ENCODE measurements at regions not wholly inside any gene's neighbourhood (a gene's known extent, or its start where the extent isn't known, plus 50 kb on each side); places are given as distances from the start of the nearest gene placed in this dataset.

DNA sequence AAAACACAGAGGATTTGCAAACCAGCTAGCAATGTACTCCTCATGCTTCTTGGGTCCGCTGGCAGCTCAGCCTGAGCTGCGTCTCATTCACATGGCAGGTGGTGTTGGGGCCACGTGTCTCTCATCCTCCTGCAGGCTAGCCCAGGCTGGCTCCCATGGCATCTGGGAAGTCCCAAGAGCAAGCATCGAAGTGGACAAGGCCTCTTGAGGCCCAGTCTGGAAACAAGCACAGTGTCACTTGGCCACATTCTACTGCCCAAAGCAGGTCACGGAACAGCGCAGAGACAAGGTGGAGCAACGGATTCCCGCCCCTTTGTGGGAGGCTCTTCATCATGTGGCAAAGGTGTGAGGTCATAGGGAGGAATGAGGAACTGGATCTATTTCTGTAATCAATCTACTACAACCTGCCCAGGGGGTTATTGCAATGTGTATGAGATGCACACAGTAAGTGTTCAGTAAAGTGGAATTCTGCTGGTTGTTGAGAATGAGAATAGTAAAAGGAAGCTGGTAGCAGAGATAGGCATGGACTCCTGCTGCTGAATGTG, 128.3 kb downstream of the TPRA1 start:
- TF ChIP-seq FOXK1 (CRISPR knock-in tag; IDR thresholded peaks at IDR 0.05) (no peak), JUN (CRISPR knock-in tag; IDR thresholded peaks at IDR 0.05) (no peak), NR3C1 (CRISPR knock-in tag; conservative IDR thresholded peaks at IDR 0.05; ENCODE audit: low read depth) (no peak), CBFB (CRISPR knock-in tag; IDR thresholded peaks at IDR 0.05; ENCODE audit: low read depth) (no peak), FOXJ3 (CRISPR knock-in tag; IDR thresholded peaks at IDR 0.05; ENCODE audit: borderline replicate concordance) (no peak), ZNF423 (CRISPR knock-in tag; IDR thresholded peaks at IDR 0.05) (no peak), NR2C2 (CRISPR knock-in tag; IDR thresholded peaks at IDR 0.05) (no peak)
- TF ChIP-seq, protein P1, sequence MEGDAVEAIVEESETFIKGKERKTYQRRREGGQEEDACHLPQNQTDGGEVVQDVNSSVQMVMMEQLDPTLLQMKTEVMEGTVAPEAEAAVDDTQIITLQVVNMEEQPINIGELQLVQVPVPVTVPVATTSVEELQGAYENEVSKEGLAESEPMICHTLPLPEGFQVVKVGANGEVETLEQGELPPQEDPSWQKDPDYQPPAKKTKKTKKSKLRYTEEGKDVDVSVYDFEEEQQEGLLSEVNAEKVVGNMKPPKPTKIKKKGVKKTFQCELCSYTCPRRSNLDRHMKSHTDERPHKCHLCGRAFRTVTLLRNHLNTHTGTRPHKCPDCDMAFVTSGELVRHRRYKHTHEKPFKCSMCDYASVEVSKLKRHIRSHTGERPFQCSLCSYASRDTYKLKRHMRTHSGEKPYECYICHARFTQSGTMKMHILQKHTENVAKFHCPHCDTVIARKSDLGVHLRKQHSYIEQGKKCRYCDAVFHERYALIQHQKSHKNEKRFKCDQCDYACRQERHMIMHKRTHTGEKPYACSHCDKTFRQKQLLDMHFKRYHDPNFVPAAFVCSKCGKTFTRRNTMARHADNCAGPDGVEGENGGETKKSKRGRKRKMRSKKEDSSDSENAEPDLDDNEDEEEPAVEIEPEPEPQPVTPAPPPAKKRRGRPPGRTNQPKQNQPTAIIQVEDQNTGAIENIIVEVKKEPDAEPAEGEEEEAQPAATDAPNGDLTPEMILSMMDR (IDR thresholded peaks at IDR 0.05), result no peak

Measured in WTC11 (cell line).